CD4-positive, CD25-positive, alpha-beta regulatory T cell (primary cell): ENCODE measurements at regions not wholly inside any gene's neighbourhood (a gene's known extent, or its start where the extent isn't known, plus 50 kb on each side); places are given as distances from the start of the nearest gene placed in this dataset.
"Not testable (repeated sequence)": the region's sequence is repeated elsewhere in the genome, so short reads cannot be mapped to it uniquely, and the experiment has no call there.

Experiments used
- ATAC-seq, 2 donors: fragments of 150-1000 bp; cut with Tn5 transposase; one replicate each; pipeline ENCODE4 v1.10.0; 2021; ENCODE audit warnings: low read depth in 2 of 2, moderate number of reproducible peaks in 2 of 2, moderate library complexity in 1 of 2
- DNase-seq, 3 donors: peaks; one replicate each; pipeline versions ENCODE4 v3.0.0 to v3.0.0-alpha.2; 2012 to 2022; ENCODE audit warnings: mixed read lengths in 1 of 3
- H3K27ac ChIP-seq: one replicate; pipeline ENCODE4 v1.7.0; 2013; ENCODE audit warnings: mild to moderate bottlenecking, low read length; ENCODE audit not compliant: insufficient read depth, poor library complexity, severe bottlenecking
- H3K27me3 ChIP-seq: one replicate; pipeline ENCODE4 v1.7.0; 2013; ENCODE audit warnings: low read length; ENCODE audit not compliant: control insufficient read depth, insufficient read depth
- H3K36me3 ChIP-seq: one replicate; pipeline ENCODE4 v1.7.0; 2013; ENCODE audit warnings: mild to moderate bottlenecking, low read length, moderate library complexity; ENCODE audit not compliant: control insufficient read depth, insufficient read depth
- H3K4me1 ChIP-seq: 2 replicates; pipeline ENCODE4 v1.7.0; 2013; ENCODE audit warnings: mild to moderate bottlenecking, low read length; ENCODE audit not compliant: insufficient read depth, control insufficient read depth, poor library complexity, severe bottlenecking
- H3K4me3 ChIP-seq: one replicate; pipeline ENCODE4 v1.7.0; 2013; ENCODE audit warnings: low read depth, mild to moderate bottlenecking, low read length, moderate library complexity
- H3K9me3 ChIP-seq, 2 experiments: 1 replicate in 1 of 2; 2 replicates in 1 of 2; pipeline ENCODE4 v1.7.0; 2013; ENCODE audit warnings: low read length in 2 of 2, mild to moderate bottlenecking in 1 of 2, moderate library complexity in 1 of 2; ENCODE audit not compliant: control insufficient read depth in 2 of 2
- H3K27ac Mint-ChIP-seq, 3 donors: one replicate each; pipeline ENCODE4 v1.8.0; 2020 to 2022; ENCODE audit warnings: mild to moderate bottlenecking in 3 of 3, mixed read lengths in 3 of 3, moderate library complexity in 2 of 3
- H3K27me3 Mint-ChIP-seq: one replicate; pipeline ENCODE4 v1.8.0; 2022; ENCODE audit warnings: mild to moderate bottlenecking, mixed read lengths
- H3K36me3 Mint-ChIP-seq: one replicate; pipeline ENCODE4 v1.8.0; 2020; ENCODE audit warnings: mixed read lengths
- H3K4me1 Mint-ChIP-seq, 4 donors: one replicate each; pipeline ENCODE4 v1.8.0; 2020 to 2022; ENCODE audit warnings: mixed read lengths in 4 of 4, mild to moderate bottlenecking in 1 of 4
- H3K4me3 Mint-ChIP-seq, 4 donors: one replicate each; pipeline ENCODE4 v1.8.0; 2020 to 2022; ENCODE audit warnings: mild to moderate bottlenecking in 4 of 4, mixed read lengths in 4 of 4, moderate library complexity in 3 of 4
- H3K9me3 Mint-ChIP-seq, 7 donors: one replicate each; pipeline ENCODE4 v1.8.0; 2020 to 2022; ENCODE audit warnings: mixed read lengths in 7 of 7, mild to moderate bottlenecking in 3 of 7, moderate library complexity in 2 of 7

DNA sequence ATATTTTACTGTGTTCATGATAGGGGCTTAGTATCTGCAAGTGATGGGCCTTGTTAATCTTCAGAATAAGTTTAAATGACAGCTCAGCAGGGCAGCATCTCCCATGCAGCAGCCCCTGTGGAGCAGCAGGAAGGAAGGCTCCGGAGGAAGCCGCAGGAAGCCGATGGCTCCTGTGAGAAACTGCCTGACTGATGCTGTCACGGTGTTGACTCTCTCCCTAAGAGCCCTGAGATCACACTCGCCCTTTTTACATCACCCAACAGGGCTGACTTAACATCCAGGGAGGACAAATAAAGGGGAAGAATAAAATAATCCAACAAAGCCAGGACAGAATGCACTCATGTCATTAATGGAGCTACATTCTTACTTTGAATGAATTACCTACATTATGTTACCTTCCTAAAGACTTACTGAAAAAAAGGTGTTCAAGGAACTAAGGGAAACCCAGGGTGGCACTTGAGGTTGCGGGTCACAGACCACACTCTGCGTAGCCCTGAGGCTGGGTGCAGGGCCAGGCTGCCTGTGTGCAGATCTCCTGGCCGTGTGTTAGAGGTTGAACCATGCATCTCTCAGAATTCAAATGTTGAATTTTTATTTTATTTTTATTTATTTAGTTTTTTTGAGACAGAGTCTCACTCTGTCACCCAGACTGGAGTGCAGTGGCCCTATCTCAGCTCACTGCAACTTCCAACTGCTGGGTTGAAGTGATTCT, 102.5 kb upstream of the ZNF658 start:
- H3K4me3 Mint-ChIP-seq, H3K36me3 Mint-ChIP-seq, ATAC-seq, DNase-seq, H3K9me3 ChIP-seq, H3K36me3 ChIP-seq, H3K27me3 ChIP-seq, H3K27ac ChIP-seq, H3K4me1 Mint-ChIP-seq, H3K4me1 ChIP-seq, H3K9me3 Mint-ChIP-seq, H3K27ac Mint-ChIP-seq, H3K4me3 ChIP-seq, H3K27me3 Mint-ChIP-seq: not testable (repeated sequence)

DNA sequence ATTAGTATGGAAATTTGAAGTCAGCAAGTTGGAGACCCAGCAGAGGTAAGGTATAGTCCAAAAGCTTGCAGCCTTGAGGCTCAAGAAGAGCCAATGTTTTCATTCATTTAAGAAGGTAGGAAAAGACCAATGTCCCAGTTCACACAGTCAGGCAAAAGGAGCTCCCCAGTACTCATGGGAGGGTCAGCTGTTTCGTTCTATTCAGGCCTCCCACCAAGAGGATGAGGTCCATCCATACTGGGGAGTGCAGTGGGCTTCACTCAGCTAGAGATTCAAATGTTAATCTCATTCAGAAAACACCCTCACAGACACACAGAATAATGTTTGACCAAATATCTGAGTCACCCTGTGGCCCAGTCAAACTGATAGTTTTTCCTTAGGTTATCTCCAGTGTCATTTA, 96.9 kb upstream of the ZNF658 start:
- not testable (repeated sequence) for DNase-seq, H3K4me1 Mint-ChIP-seq, H3K4me1 ChIP-seq, H3K4me3 ChIP-seq, H3K9me3 Mint-ChIP-seq, H3K27me3 Mint-ChIP-seq, H3K27me3 ChIP-seq, H3K36me3 ChIP-seq, H3K9me3 ChIP-seq, H3K27ac Mint-ChIP-seq, ATAC-seq, H3K27ac ChIP-seq, H3K4me3 Mint-ChIP-seq, H3K36me3 Mint-ChIP-seq

GRCh38 chr9:66810247-66810646, 90.3 kb upstream of the ZNF658 start:
- H3K27ac ChIP-seq, H3K36me3 Mint-ChIP-seq, H3K4me3 ChIP-seq, H3K9me3 ChIP-seq, H3K36me3 ChIP-seq, H3K4me1 ChIP-seq, H3K9me3 Mint-ChIP-seq, H3K27ac Mint-ChIP-seq, DNase-seq, H3K4me1 Mint-ChIP-seq, H3K4me3 Mint-ChIP-seq, H3K27me3 ChIP-seq, ATAC-seq, H3K27me3 Mint-ChIP-seq: not testable (repeated sequence)

DNA sequence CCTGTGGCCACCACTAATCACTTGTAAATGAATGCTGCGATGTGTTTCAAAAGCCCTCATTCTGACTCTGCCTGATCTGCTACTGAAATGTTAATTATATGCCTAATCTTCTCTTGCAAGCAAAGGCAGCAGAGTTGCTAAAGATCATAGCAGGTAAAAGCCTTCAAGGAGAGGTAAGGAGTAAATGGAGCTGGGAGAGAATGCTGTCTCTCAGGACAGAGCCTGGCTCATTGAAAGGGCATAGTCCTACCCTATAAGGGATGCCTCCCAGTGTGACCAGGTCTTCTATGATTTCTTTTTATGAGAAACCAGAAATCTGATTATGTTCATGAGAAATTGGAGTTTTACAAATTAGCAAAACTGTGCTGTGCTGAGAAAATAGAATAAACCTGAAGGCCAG, 88.2 kb upstream of the ZNF658 start:
- H3K27me3 Mint-ChIP-seq, H3K27me3 ChIP-seq, H3K36me3 Mint-ChIP-seq, H3K4me3 Mint-ChIP-seq, H3K4me3 ChIP-seq, H3K36me3 ChIP-seq, H3K4me1 ChIP-seq, H3K27ac ChIP-seq, DNase-seq, H3K9me3 Mint-ChIP-seq, H3K27ac Mint-ChIP-seq, ATAC-seq, H3K4me1 Mint-ChIP-seq, H3K9me3 ChIP-seq: not testable (repeated sequence)

DNA sequence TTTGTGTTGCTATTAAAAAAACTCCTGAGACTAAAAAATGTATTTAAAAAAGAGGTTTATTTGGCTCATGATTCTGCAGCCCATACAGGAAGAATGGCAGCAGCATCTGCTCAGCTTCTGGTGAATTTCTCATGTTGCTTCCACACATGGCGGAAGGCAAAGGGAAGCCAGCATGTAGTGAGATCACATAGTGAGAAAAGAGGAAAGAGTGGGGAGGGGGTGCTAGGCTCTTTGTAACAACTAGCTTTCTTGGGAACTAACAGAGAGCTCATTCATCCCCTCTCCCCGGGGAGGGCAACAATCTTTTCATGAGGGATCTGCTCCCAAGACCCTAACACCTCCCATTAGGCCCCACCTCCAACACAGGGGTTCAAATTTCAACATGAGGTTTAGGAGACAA, 87.6 kb upstream of the ZNF658 start:
- H3K9me3 Mint-ChIP-seq, H3K27me3 ChIP-seq, H3K27ac ChIP-seq, H3K4me3 Mint-ChIP-seq, H3K4me1 Mint-ChIP-seq, H3K4me1 ChIP-seq, H3K36me3 ChIP-seq, H3K9me3 ChIP-seq, DNase-seq, H3K36me3 Mint-ChIP-seq, H3K27ac Mint-ChIP-seq, H3K4me3 ChIP-seq, ATAC-seq, H3K27me3 Mint-ChIP-seq: not testable (repeated sequence)

- H3K27me3 Mint-ChIP-seq, H3K27me3 ChIP-seq, H3K4me3 Mint-ChIP-seq, H3K27ac Mint-ChIP-seq, H3K27ac ChIP-seq, H3K36me3 Mint-ChIP-seq, DNase-seq, H3K4me3 ChIP-seq, ATAC-seq, H3K4me1 ChIP-seq, H3K4me1 Mint-ChIP-seq, H3K9me3 Mint-ChIP-seq, H3K9me3 ChIP-seq, H3K36me3 ChIP-seq: not testable (repeated sequence)
Observed at GRCh38 chr9:66814038-66814437, 86.5 kb upstream of the ZNF658 start.

DNA sequence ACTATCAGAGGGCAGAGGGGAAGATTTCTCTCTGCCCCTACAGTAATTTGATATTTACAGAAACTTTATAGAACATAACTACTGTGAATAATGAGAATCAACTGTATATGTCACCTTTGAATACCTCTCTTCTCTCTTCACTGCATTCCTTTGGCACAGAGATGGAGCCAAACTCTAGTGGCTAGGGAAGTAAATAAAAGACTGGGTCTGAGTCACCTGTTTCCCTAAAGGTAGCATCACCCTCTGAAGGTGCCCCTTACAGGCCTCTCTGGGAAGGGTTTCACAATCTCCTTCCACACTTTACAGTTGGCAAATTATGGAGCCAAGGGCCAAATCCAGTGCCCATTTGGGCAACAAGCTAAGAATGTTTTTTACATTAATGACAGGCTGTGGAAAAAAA, 81.0 kb upstream of the ZNF658 start:
- not testable (repeated sequence) for H3K27ac Mint-ChIP-seq, ATAC-seq, H3K9me3 ChIP-seq, H3K9me3 Mint-ChIP-seq, H3K4me1 ChIP-seq, DNase-seq, H3K4me1 Mint-ChIP-seq, H3K4me3 Mint-ChIP-seq, H3K36me3 Mint-ChIP-seq, H3K36me3 ChIP-seq, H3K27me3 ChIP-seq, H3K27ac ChIP-seq, H3K27me3 Mint-ChIP-seq, H3K4me3 ChIP-seq

GRCh38 chr9:66820014-66820660, 80.4 kb upstream of the ZNF658 start:
- not testable (repeated sequence) for ATAC-seq, H3K9me3 Mint-ChIP-seq, H3K27ac Mint-ChIP-seq, H3K27me3 ChIP-seq, H3K27ac ChIP-seq, H3K36me3 Mint-ChIP-seq, H3K4me1 ChIP-seq, DNase-seq, H3K4me1 Mint-ChIP-seq, H3K36me3 ChIP-seq, H3K27me3 Mint-ChIP-seq, H3K9me3 ChIP-seq, H3K4me3 Mint-ChIP-seq, H3K4me3 ChIP-seq
